Activated naive CD4-positive, alpha-beta T cell treated with anti-CD3 and anti-CD28 coated beads, Interleukin-2, amount 10 ng/mL, durations not matched to agents 7 days and 5 days (primary cell): ENCODE measurements at regions not wholly inside any gene's neighbourhood (a gene's known extent, or its start where the extent isn't known, plus 50 kb on each side); places are given as distances from the start of the nearest gene placed in this dataset.

Experiments used
- CTCF ChIA-PET: fragments of 350-600 bp; sonication (Branson Sonifier 250); formaldehyde crosslinking; loops from one replicate; lab custom pipeline; 2021; ENCODE audit warnings: antibody characterized with exemption; lab: Charles Lee
- DNase-seq: peaks from one replicate; pipeline ENCODE4 v3.0.0-alpha.2; 2020
- H3K27ac Mint-ChIP-seq: one replicate; pipeline ENCODE4 v1.8.0; 2021; ENCODE audit warnings: mild to moderate bottlenecking, moderate library complexity, mixed read lengths
- H3K27me3 Mint-ChIP-seq: one replicate; pipeline ENCODE4 v1.8.0; 2021; ENCODE audit warnings: mild to moderate bottlenecking, mixed read lengths
- H3K36me3 Mint-ChIP-seq: one replicate; pipeline ENCODE4 v1.8.0; 2021; ENCODE audit warnings: mixed read lengths
- H3K4me1 Mint-ChIP-seq: one replicate; pipeline ENCODE4 v1.8.0; 2021; ENCODE audit warnings: mixed read lengths
- H3K4me3 Mint-ChIP-seq: one replicate; pipeline ENCODE4 v1.8.0; 2021; ENCODE audit warnings: mild to moderate bottlenecking, moderate library complexity, mixed read lengths
- H3K9me3 Mint-ChIP-seq: one replicate; pipeline ENCODE4 v1.8.0; 2021; ENCODE audit warnings: mixed read lengths

GRCh38 chr13:105513448-105513847 is 1022.0 kb downstream of the EFNB2 start:
- DNase-seq: no peak
- H3K27me3 Mint-ChIP-seq: no peaks in the 10 kb centered on the region
- CTCF ChIA-PET: no interaction called here
- no peaks in the 10 kb centered on the region for H3K4me1 Mint-ChIP-seq
- H3K36me3 Mint-ChIP-seq: no peaks in the 10 kb centered on the region
- H3K4me3 Mint-ChIP-seq: no peak overlapping the region
- no peak overlapping the region for H3K27ac Mint-ChIP-seq
- no peaks in the 10 kb centered on the region for H3K9me3 Mint-ChIP-seq

- no peak overlapping the region for H3K27ac Mint-ChIP-seq
- H3K36me3 Mint-ChIP-seq: no peaks in the 10 kb centered on the region
- H3K27me3 Mint-ChIP-seq: no peaks in the 10 kb centered on the region
- no peak for DNase-seq
- no peaks in the 10 kb centered on the region for H3K4me1 Mint-ChIP-seq
- CTCF ChIA-PET: no interaction called here
- H3K4me3 Mint-ChIP-seq: no peak overlapping the region
- H3K9me3 Mint-ChIP-seq: no peaks in the 10 kb centered on the region
Observed at GRCh38 chr13:105509981-105510762, 1025.3 kb downstream of the EFNB2 start.

- CTCF ChIA-PET: no interaction called here
- H3K36me3 Mint-ChIP-seq: no peaks in the 10 kb centered on the region
- no peak overlapping the region for H3K27ac Mint-ChIP-seq
- no peaks in the 10 kb centered on the region for H3K4me1 Mint-ChIP-seq
- no peak overlapping the region for H3K4me3 Mint-ChIP-seq
- H3K9me3 Mint-ChIP-seq: no peaks in the 10 kb centered on the region
- DNase-seq: no peak
- H3K27me3 Mint-ChIP-seq: no peaks in the 10 kb centered on the region
Observed at GRCh38 chr13:105506463-105506862, 1029.0 kb downstream of the EFNB2 start.

- Mint-ChIP-seq H3K9me3 (no peaks in the 10 kb centered on the region), H3K27me3 (no peaks in the 10 kb centered on the region), H3K4me3 (no peak overlapping the region), H3K27ac (no peak overlapping the region), H3K36me3 (no peaks in the 10 kb centered on the region), H3K4me1 (no peaks in the 10 kb centered on the region)
- CTCF ChIA-PET: no interaction called here
- DNase-seq: no peak
Observed at GRCh38 chr13:105502193-105502592, 1033.3 kb downstream of the EFNB2 start.

GRCh38 chr13:105497597-105497996 is 1037.9 kb downstream of the EFNB2 start:
- Mint-ChIP-seq H3K9me3 (no peaks in the 10 kb centered on the region), H3K36me3 (no peaks in the 10 kb centered on the region), H3K4me1 (no peaks in the 10 kb centered on the region), H3K27me3 (no peaks in the 10 kb centered on the region), H3K4me3 (no peak overlapping the region), H3K27ac (no peak overlapping the region)
- DNase-seq: no peak
- CTCF ChIA-PET: no interaction called here

GRCh38 chr13:105492216-105492615 is 1043.2 kb downstream of the EFNB2 start:
- CTCF ChIA-PET: no interaction called here
- Mint-ChIP-seq H3K4me1 (no peaks in the 10 kb centered on the region), H3K4me3 (no peak overlapping the region), H3K9me3 (no peaks in the 10 kb centered on the region), H3K27ac (no peak overlapping the region), H3K27me3 (no peaks in the 10 kb centered on the region), H3K36me3 (no peaks in the 10 kb centered on the region)
- DNase-seq: no peak

- Mint-ChIP-seq H3K9me3 (no peaks in the 10 kb centered on the region), H3K4me3 (no peak overlapping the region), H3K27ac (no peak overlapping the region), H3K36me3 (no peaks in the 10 kb centered on the region), H3K27me3 (no peaks in the 10 kb centered on the region), H3K4me1 (no peaks in the 10 kb centered on the region)
- DNase-seq: no peak
- CTCF ChIA-PET: no interaction called here
Observed at GRCh38 chr13:105491345-105491744, 1044.1 kb downstream of the EFNB2 start.

- H3K36me3 Mint-ChIP-seq: no peaks in the 10 kb centered on the region
- DNase-seq: no peak
- H3K27me3 Mint-ChIP-seq: no peaks in the 10 kb centered on the region
- peaks cover 2% of the 10 kb centered on the region for H3K9me3 Mint-ChIP-seq
- H3K4me3 Mint-ChIP-seq: no peak overlapping the region
- CTCF ChIA-PET: no interaction called here
- no peaks in the 10 kb centered on the region for H3K4me1 Mint-ChIP-seq
- no peak overlapping the region for H3K27ac Mint-ChIP-seq
Observed at GRCh38 chr13:105485081-105485480, 1050.4 kb downstream of the EFNB2 start.

GRCh38 chr13:105474983-105475610 is 1060.4 kb downstream of the EFNB2 start:
- Mint-ChIP-seq H3K4me3 (no peak overlapping the region), H3K9me3 (no peaks in the 10 kb centered on the region), H3K27ac (no peak overlapping the region), H3K27me3 (no peaks in the 10 kb centered on the region), H3K4me1 (no peaks in the 10 kb centered on the region), H3K36me3 (no peaks in the 10 kb centered on the region)
- CTCF ChIA-PET: no interaction called here
- DNase-seq: no peak

GRCh38 chr13:105471673-105472072 is 1063.8 kb downstream of the EFNB2 start:
- Mint-ChIP-seq H3K36me3 (no peaks in the 10 kb centered on the region), H3K27ac (no peak overlapping the region), H3K4me1 (no peaks in the 10 kb centered on the region), H3K27me3 (no peaks in the 10 kb centered on the region), H3K4me3 (no peak overlapping the region), H3K9me3 (no peaks in the 10 kb centered on the region)
- DNase-seq: no peak
- CTCF ChIA-PET: no interaction called here

GRCh38 chr13:105466376-105466775 is 1069.1 kb downstream of the EFNB2 start:
- no peak overlapping the region for H3K27ac Mint-ChIP-seq
- no peaks in the 10 kb centered on the region for H3K4me1 Mint-ChIP-seq
- H3K4me3 Mint-ChIP-seq: no peak overlapping the region
- DNase-seq: no peak
- no peaks in the 10 kb centered on the region for H3K9me3 Mint-ChIP-seq
- no peaks in the 10 kb centered on the region for H3K36me3 Mint-ChIP-seq
- no peaks in the 10 kb centered on the region for H3K27me3 Mint-ChIP-seq
- CTCF ChIA-PET: no interaction called here

GRCh38 chr13:105465745-105466144 is 1069.7 kb downstream of the EFNB2 start, which contains the start of gene DAOA:
TSS of gene DAOA (plus strand) at chr13:105466045.
- no peaks in the 10 kb centered on the region for H3K9me3 Mint-ChIP-seq
- no peak within 1 kb of the TSS for H3K27ac Mint-ChIP-seq
- no peaks in the 10 kb centered on the region for H3K36me3 Mint-ChIP-seq
- no peak within 1 kb of the TSS for H3K4me3 Mint-ChIP-seq
- no peak for DNase-seq
- no peaks in the 10 kb centered on the region for H3K27me3 Mint-ChIP-seq
- H3K4me1 Mint-ChIP-seq: no peaks in the 10 kb centered on the region
- CTCF ChIA-PET: no interaction called here

- Mint-ChIP-seq H3K27me3 (no peaks in the 10 kb centered on the region), H3K4me1 (no peaks in the 10 kb centered on the region), H3K9me3 (no peaks in the 10 kb centered on the region), H3K4me3 (no peak overlapping the region), H3K36me3 (no peaks in the 10 kb centered on the region), H3K27ac (no peak overlapping the region)
- DNase-seq: no peak
- CTCF ChIA-PET: no interaction called here
Observed at GRCh38 chr13:105465251-105465650, 1070.2 kb downstream of the EFNB2 start.

- no peak overlapping the region for H3K27ac Mint-ChIP-seq
- no peak overlapping the region for H3K4me3 Mint-ChIP-seq
- no peaks in the 10 kb centered on the region for H3K36me3 Mint-ChIP-seq
- no peak for DNase-seq
- H3K9me3 Mint-ChIP-seq: no peaks in the 10 kb centered on the region
- no peaks in the 10 kb centered on the region for H3K27me3 Mint-ChIP-seq
- no peaks in the 10 kb centered on the region for H3K4me1 Mint-ChIP-seq
- CTCF ChIA-PET: no interaction called here
Observed at GRCh38 chr13:105464249-105464648, 1071.2 kb downstream of the EFNB2 start.

GRCh38 chr13:105463011-105463501 is 1072.4 kb downstream of the EFNB2 start:
- no peak for DNase-seq
- H3K4me3 Mint-ChIP-seq: no peak overlapping the region
- no peaks in the 10 kb centered on the region for H3K9me3 Mint-ChIP-seq
- no peak overlapping the region for H3K27ac Mint-ChIP-seq
- H3K36me3 Mint-ChIP-seq: no peaks in the 10 kb centered on the region
- CTCF ChIA-PET: no interaction called here
- no peaks in the 10 kb centered on the region for H3K4me1 Mint-ChIP-seq
- H3K27me3 Mint-ChIP-seq: no peaks in the 10 kb centered on the region
